ENCODE measurements at regions not wholly inside any gene's neighbourhood (a gene's known extent, or its start where the extent isn't known, plus 50 kb on each side); places are given as distances from the start of the nearest gene placed in this dataset.

- Mint-ChIP-seq H3K4me1 (no peaks in the 10 kb centered on the region), H3K27ac (no peak overlapping the region), H3K9me3 (no peaks in the 10 kb centered on the region), H3K36me3 (ENCODE audit: low read depth) (no peaks in the 10 kb centered on the region), H3K27me3 (ENCODE audit: low read depth, poor library complexity) (peaks cover 4% of the 10 kb centered on the region), H3K4me3 (no peak overlapping the region)
- no peak for TF ChIP-seq CTCF (IDR thresholded peaks at IDR 0.05)
- no peak for DNase-seq
These were observed 284.0 kb downstream of the ZIC4 start for GRCh38 chr3:147122350-147122749.

- H3K9me3 Mint-ChIP-seq = no peaks in the 10 kb centered on the region
- no peaks in the 10 kb centered on the region for H3K4me1 Mint-ChIP-seq
- no peaks in the 10 kb centered on the region for H3K36me3 Mint-ChIP-seq (ENCODE audit: low read depth)
- DNase-seq = no peak
- peak; percentile 41 for TF ChIP-seq CTCF (IDR thresholded peaks at IDR 0.05)
- H3K27ac Mint-ChIP-seq = no peak overlapping the region
- no peaks in the 10 kb centered on the region for H3K27me3 Mint-ChIP-seq (ENCODE audit: low read depth, poor library complexity)
- H3K4me3 Mint-ChIP-seq = no peak overlapping the region
These were observed 286.4 kb downstream of the ZIC4 start for GRCh38 chr3:147119989-147120388.

GRCh38 chr3:147119346-147119745, 287.0 kb downstream of the ZIC4 start:
- Mint-ChIP-seq H3K4me1 (no peaks in the 10 kb centered on the region), H3K36me3 (ENCODE audit: low read depth) (no peaks in the 10 kb centered on the region), H3K4me3 (no peak overlapping the region), H3K27ac (no peak overlapping the region), H3K27me3 (ENCODE audit: low read depth, poor library complexity) (no peaks in the 10 kb centered on the region), H3K9me3 (no peaks in the 10 kb centered on the region)
- no peak for DNase-seq
- TF ChIP-seq CTCF (IDR thresholded peaks at IDR 0.05) = no peak

- Mint-ChIP-seq H3K4me1 (no peaks in the 10 kb centered on the region), H3K4me3 (no peak overlapping the region), H3K27me3 (ENCODE audit: low read depth, poor library complexity) (no peaks in the 10 kb centered on the region), H3K9me3 (no peaks in the 10 kb centered on the region), H3K27ac (no peak overlapping the region), H3K36me3 (ENCODE audit: low read depth) (no peaks in the 10 kb centered on the region)
- no peak for TF ChIP-seq CTCF (IDR thresholded peaks at IDR 0.05)
- DNase-seq = no peak
These were observed 287.7 kb downstream of the ZIC4 start for GRCh38 chr3:147118611-147119010.

- H3K27me3 Mint-ChIP-seq (ENCODE audit: low read depth, poor library complexity) = no peaks in the 10 kb centered on the region
- no peak for DNase-seq
- no peak for TF ChIP-seq CTCF (IDR thresholded peaks at IDR 0.05)
- no peak overlapping the region for H3K27ac Mint-ChIP-seq
- H3K36me3 Mint-ChIP-seq (ENCODE audit: low read depth) = no peaks in the 10 kb centered on the region
- H3K9me3 Mint-ChIP-seq = no peaks in the 10 kb centered on the region
- H3K4me3 Mint-ChIP-seq = no peak overlapping the region
- no peaks in the 10 kb centered on the region for H3K4me1 Mint-ChIP-seq
These were observed 288.7 kb downstream of the ZIC4 start for GRCh38 chr3:147117631-147118030.

GRCh38 chr3:147113293-147114044, 292.9 kb downstream of the ZIC4 start:
- DNase-seq = no peak

More at GRCh38 chr3:147113293-147114044, 292.9 kb downstream of the ZIC4 start:
- Mint-ChIP-seq H3K36me3 (ENCODE audit: low read depth) (no peaks in the 10 kb centered on the region), H3K27me3 (ENCODE audit: low read depth, poor library complexity) (no peaks in the 10 kb centered on the region), H3K27ac (no peak overlapping the region), H3K9me3 (peaks cover 9% of the 10 kb centered on the region), H3K4me3 (no peak overlapping the region), H3K4me1 (no peaks in the 10 kb centered on the region)
- no peak for TF ChIP-seq CTCF (IDR thresholded peaks at IDR 0.05)

All from nephron progenitor cell (in vitro differentiated cells).